Brain microvascular endothelial cell (primary cell): ENCODE measurements at regions not wholly inside any gene's neighbourhood (a gene's known extent, or its start where the extent isn't known, plus 50 kb on each side); places are given as distances from the start of the nearest gene placed in this dataset.

ENCODE experiments used
- DNase-seq: peaks from one replicate; pipeline ENCODE4 v3.0.0-alpha.2; 2020
- H3K27ac ChIP-seq: fragments of 250-450 bp; sonication (Bioruptor Pico); 2 replicates; pipeline ENCODE4 v1.5.1; 2020; ENCODE audit warnings: mild to moderate bottlenecking, moderate library complexity
- H3K27me3 ChIP-seq: fragments of 250-450 bp; sonication (Bioruptor Pico); replicated peaks from 2 replicates; pipeline ENCODE4 v1.5.1; 2020; ENCODE audit warnings: mild to moderate bottlenecking
- H3K36me3 ChIP-seq: fragments of 250-450 bp; sonication (Bioruptor Pico); replicated peaks from 2 replicates; pipeline ENCODE4 v1.5.1; 2020; ENCODE audit warnings: mild to moderate bottlenecking
- H3K4me3 ChIP-seq: 2 replicates; pipeline ENCODE4 v1.5.1; 2011; ENCODE audit warnings: low read depth, mild to moderate bottlenecking, control low read depth, low read length, moderate library complexity
- in situ Hi-C: cut with HindIII; loops from 2 replicates; pipeline ENCODE4 v1.10.0; 2017; ENCODE audit warnings: low sequenced_read_pairs, low pct_ligation_motif_present
- TF ChIP-seq, protein P1 (sequence below): IDR thresholded peaks from 2 replicates; pipeline ENCODE4 v1.5.1; 2011; ENCODE audit warnings: low read depth, mild to moderate bottlenecking, moderate library complexity, low read length, control low read depth, inconsistent platforms; ENCODE audit errors: missing control alignments

DNA sequence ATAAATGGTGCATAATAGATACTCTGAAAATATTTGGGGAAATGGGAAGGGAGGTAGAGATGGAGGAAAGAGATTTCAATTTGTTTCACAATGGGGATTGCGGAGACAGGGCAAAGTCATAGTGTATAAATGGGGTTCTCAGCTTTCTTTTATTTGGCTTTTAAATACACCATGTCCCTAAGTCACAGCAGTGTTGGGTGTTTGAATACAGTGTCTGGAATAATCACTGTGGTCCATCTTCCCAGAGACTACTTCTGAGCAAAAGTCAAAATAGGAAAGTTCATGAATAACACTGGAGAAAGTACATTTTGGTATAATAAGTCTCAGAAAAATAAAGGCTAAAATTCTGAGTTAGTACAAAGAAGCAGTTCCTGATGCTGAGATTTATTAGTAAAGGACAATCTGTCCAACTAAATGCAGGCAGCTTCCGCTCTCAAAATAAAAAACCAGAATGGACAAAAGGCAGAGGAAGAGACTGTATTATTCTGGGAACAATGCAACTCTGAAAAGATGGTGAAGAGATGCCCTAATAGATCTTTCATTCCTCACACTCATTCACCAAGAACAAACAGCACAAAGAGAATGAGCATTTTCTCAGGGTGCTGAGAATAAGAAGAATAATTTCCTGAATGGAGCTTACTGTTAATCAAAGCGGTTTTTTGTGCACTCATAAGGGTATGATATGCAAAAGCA is 295.4 kb upstream of the PIK3C3 start:
- no peak for DNase-seq
- TF ChIP-seq, protein P1, sequence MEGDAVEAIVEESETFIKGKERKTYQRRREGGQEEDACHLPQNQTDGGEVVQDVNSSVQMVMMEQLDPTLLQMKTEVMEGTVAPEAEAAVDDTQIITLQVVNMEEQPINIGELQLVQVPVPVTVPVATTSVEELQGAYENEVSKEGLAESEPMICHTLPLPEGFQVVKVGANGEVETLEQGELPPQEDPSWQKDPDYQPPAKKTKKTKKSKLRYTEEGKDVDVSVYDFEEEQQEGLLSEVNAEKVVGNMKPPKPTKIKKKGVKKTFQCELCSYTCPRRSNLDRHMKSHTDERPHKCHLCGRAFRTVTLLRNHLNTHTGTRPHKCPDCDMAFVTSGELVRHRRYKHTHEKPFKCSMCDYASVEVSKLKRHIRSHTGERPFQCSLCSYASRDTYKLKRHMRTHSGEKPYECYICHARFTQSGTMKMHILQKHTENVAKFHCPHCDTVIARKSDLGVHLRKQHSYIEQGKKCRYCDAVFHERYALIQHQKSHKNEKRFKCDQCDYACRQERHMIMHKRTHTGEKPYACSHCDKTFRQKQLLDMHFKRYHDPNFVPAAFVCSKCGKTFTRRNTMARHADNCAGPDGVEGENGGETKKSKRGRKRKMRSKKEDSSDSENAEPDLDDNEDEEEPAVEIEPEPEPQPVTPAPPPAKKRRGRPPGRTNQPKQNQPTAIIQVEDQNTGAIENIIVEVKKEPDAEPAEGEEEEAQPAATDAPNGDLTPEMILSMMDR: no peak
- Histone ChIP-seq H3K36me3 (no peaks in the 10 kb centered on the region), H3K27ac (no peak overlapping the region), H3K27me3 (no peaks in the 10 kb centered on the region), H3K4me3 (no peak overlapping the region)
- in situ Hi-C loops: no loop called here

DNA sequence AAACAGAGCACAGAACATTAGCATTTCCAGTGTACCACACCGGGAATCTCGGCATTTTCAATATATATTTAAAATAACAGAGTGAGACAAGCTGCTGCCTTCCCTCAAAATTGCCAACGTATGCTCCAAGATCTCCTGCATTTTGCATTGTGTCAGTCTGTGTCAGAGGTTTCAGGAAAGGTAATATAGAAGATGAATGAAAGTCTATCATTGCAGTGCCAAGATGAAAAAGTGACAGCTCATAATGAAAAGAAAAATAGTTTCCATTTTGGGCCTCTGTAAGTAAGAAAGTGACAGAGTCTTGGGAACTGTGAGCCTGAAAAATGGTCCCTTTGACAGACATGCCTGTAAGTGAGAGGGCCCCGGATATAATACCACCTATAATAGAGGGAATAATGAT is 297.8 kb upstream of the PIK3C3 start:
- no peaks in the 10 kb centered on the region for H3K36me3 ChIP-seq
- in situ Hi-C loops: no loop called here
- H3K27me3 ChIP-seq: no peaks in the 10 kb centered on the region
- H3K4me3 ChIP-seq: no peak overlapping the region
- H3K27ac ChIP-seq: no peak overlapping the region
- DNase-seq: no peak
- TF ChIP-seq, protein P1: no peak

DNA sequence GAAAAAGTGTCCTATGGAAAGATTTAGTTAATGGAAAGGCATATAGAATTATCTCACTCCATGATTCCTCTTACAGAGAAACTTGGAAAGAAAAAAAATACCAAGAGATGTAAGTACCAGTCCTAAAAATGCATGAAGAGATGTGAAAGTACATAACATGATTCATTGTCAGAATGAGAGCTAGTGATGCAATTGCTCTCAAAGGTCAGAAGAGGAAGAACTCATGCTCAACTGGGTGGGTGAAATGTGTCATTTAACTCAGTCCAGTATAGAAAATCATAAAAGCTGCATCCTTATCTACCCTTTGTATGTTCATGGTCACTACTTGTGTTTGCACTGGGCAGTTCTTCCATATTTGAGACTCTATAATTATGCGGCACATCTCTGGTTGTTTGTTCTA is 300.0 kb upstream of the PIK3C3 start:
- Histone ChIP-seq H3K27me3 (no peaks in the 10 kb centered on the region), H3K27ac (no peak overlapping the region), H3K4me3 (no peak overlapping the region), H3K36me3 (no peaks in the 10 kb centered on the region)
- no peak for DNase-seq
- in situ Hi-C loops: no loop called here
- TF ChIP-seq, protein P1: no peak

DNA sequence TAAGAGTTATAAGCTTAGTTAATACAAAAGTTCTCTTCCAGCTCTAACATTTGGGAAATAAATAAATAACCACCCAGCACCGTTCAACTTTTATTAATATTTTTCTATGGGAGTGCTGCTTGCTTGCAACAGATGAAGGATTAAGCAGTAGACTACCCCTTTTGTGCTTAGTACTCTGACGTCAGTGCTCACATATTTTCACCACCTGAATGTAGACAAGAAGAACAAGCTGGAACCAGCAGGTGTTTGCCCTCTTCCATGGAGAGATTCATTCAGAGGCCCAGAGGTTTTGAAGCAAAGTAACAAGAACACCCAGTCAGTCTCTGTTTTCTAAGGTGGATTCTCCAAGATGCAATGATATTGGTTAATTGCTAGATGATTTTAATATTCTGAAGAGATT is 307.1 kb upstream of the PIK3C3 start:
- no peaks in the 10 kb centered on the region for H3K36me3 ChIP-seq
- H3K27me3 ChIP-seq: no peaks in the 10 kb centered on the region
- in situ Hi-C loops: no loop called here
- no peak for DNase-seq
- no peak overlapping the region for H3K27ac ChIP-seq
- TF ChIP-seq, protein P1: no peak
- H3K4me3 ChIP-seq: no peak overlapping the region

DNA sequence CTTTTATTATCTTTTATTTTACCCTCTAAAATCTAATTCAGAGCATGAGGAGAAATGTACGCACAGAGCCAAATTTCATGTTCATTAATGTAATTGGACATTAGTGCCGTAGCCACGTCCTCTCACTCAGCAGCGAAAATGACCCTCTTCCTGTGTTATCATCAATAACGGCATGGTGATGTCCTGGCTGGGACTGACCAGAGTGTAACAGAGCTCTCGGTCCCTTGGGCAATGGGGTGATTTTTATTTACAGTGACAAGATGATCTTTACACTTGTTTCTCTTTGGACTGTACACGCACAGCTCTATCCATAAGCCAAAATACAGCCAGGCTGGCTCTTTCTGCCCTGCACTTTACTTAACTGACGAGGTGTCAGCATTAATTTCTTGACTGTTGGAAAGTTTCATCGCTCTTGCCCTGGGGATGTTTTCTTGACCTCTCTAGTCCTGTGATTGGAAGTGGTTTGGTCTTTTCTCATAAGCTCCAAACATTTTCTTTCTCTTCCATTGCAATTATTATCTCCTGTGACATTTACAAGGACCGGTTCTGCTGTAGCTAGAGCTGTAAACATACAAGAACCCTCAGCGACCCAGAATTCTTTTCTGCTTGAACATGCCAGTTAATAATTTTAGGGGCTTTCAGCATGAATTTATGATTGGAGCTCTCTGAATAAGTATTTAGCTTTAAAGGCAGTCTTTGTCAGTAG is 308.0 kb upstream of the PIK3C3 start:
- H3K36me3 ChIP-seq: no peaks in the 10 kb centered on the region
- H3K4me3 ChIP-seq: no peak overlapping the region
- DNase-seq: no peak
- in situ Hi-C loops: no loop called here
- TF ChIP-seq, protein P1: no peak
- no peak overlapping the region for H3K27ac ChIP-seq
- H3K27me3 ChIP-seq: no peaks in the 10 kb centered on the region
